A549 (cell line): ENCODE measurements at regions not wholly inside any gene's neighbourhood (a gene's known extent, or its start where the extent isn't known, plus 50 kb on each side); places are given as distances from the start of the nearest gene placed in this dataset.

ENCODE experiments used
- ATAC-seq, 2 experiments: fragments of 200-7000 bp in 1 of 2; fragments of >200 bp in 1 of 2; cut with Nextera tagmentation in 1 of 2; cut with Tn5 transposase in 1 of 2; 3 replicates each; pipeline versions ENCODE4 v1.8.0 to v1.9.1; 2018 to 2020; ENCODE audit warnings: mild to moderate bottlenecking in 1 of 2, moderate library complexity in 1 of 2
- CTCF ChIA-PET: fragments of 300-600 bp; sonication (Branson Sonifier 250); formaldehyde crosslinking; extraction: SDS; loops from one replicate; lab custom pipeline; 2021; ENCODE audit warnings: antibody characterized with exemption, inconsistent platforms; lab: Yijun Ruan, JAX
- POLR2A ChIA-PET: fragments of 350-600 bp; formaldehyde crosslinking; extraction: SDS; loops from one replicate; lab custom pipeline; 2021; ENCODE audit warnings: antibody characterized with exemption, inconsistent platforms; lab: Yijun Ruan, JAX
- DNase-seq, 2 experiments: peaks; one replicate each; pipeline versions ENCODE4 v3.0.0 to v3.0.0-alpha.2; 2011 to 2016; ENCODE audit warnings: low read depth in 1 of 2, low spot score in 1 of 2
- FAIRE-seq: peaks from 2 replicates; lab custom pipeline; 2011; peaks lifted over from hg19 to GRCh38; lab: Jason Lieb, UNC
- H3K27ac ChIP-seq, 2 experiments: fragments of >200 bp; sonication (Bioruptor Twin); formaldehyde crosslinking; 3 replicates each; pipeline ENCODE4 v1.5.1; 2016 to 2017
- H3K4me1 ChIP-seq: fragments of >200 bp; sonication (Bioruptor Twin); formaldehyde crosslinking; 3 replicates; pipeline ENCODE4 v1.6.1; 2016
- H3K4me2 ChIP-seq: fragments of >200 bp; sonication (Bioruptor Twin); formaldehyde crosslinking; 3 replicates; pipeline ENCODE4 v1.6.1; 2016
- H3K4me3 ChIP-seq: fragments of >200 bp; sonication (Bioruptor Twin); formaldehyde crosslinking; 3 replicates; pipeline ENCODE4 v1.5.1; 2016
- H3K9me3 ChIP-seq: fragments of >200 bp; sonication (Bioruptor Twin); formaldehyde crosslinking; 3 replicates; pipeline ENCODE4 v1.6.1; 2016
- CBX2 ChIP-seq: fragments of 200-600 bp; sonication (generic); IDR thresholded peaks from 2 replicates; pipeline ENCODE4 v1.6.1; 2016; ENCODE audit warnings: low read depth, mild to moderate bottlenecking, borderline replicate concordance
- CBX8 ChIP-seq: fragments of 200-600 bp; sonication (generic); IDR thresholded peaks from 2 replicates; pipeline ENCODE4 v1.6.1; 2016
- CTCF ChIP-seq: fragments of >200 bp; sonication (Bioruptor Twin); formaldehyde crosslinking; IDR thresholded peaks from 3 replicates; pipeline ENCODE4 v1.5.1; 2016
- E2F6 ChIP-seq: IDR thresholded peaks from 2 replicates; pipeline ENCODE4 v1.6.1; 2012; ENCODE audit warnings: low read depth, borderline replicate concordance
- EHF ChIP-seq: fragments of 250-450 bp; sonication (Bioruptor Pico); IDR thresholded peaks from 2 replicates; pipeline ENCODE4 v1.5.0; 2020; ENCODE audit warnings: mild to moderate bottlenecking
- EHMT2 ChIP-seq: fragments of 200-600 bp; sonication (generic); IDR thresholded peaks from 2 replicates; pipeline ENCODE4 v1.6.1; 2016; ENCODE audit warnings: antibody characterized with exemption, low read depth, mild to moderate bottlenecking, moderate library complexity
- EP300 ChIP-seq, 2 experiments: fragments of >200 bp; sonication (Bioruptor Twin); formaldehyde crosslinking; IDR thresholded peaks; 2 replicates in 1 of 2; 3 replicates in 1 of 2; pipeline ENCODE4 v1.6.1; 2016 to 2017
- FOSB ChIP-seq: fragments of 250-450 bp; sonication (Bioruptor Pico); IDR thresholded peaks from 2 replicates; pipeline ENCODE4 v1.5.0; 2020; ENCODE audit warnings: mild to moderate bottlenecking, moderate library complexity
- FOXS1 ChIP-seq: fragments of 250-450 bp; sonication (Bioruptor Pico); IDR thresholded peaks from 2 replicates; pipeline ENCODE4 v1.5.0; 2020; ENCODE audit warnings: mild to moderate bottlenecking, moderate library complexity
- HDAC2 ChIP-seq: fragments of 200-600 bp; sonication (generic); IDR thresholded peaks from 2 replicates; pipeline ENCODE4 v1.6.1; 2016
- HOXB13 ChIP-seq: fragments of 250-450 bp; sonication (Bioruptor Pico); IDR thresholded peaks from 2 replicates; pipeline ENCODE4 v1.5.0; 2020; ENCODE audit warnings: low read depth, mild to moderate bottlenecking, moderate library complexity
- KDM1A ChIP-seq: fragments of 200-600 bp; sonication (generic); IDR thresholded peaks from 2 replicates; pipeline ENCODE4 v1.6.1; 2016; ENCODE audit warnings: low read depth, mild to moderate bottlenecking
- MAFK ChIP-seq: fragments of 450-650 bp; IDR thresholded peaks from 2 replicates; pipeline ENCODE4 v1.6.1; 2014; ENCODE audit not compliant: partially characterized antibody
- MAX ChIP-seq: IDR thresholded peaks from 2 replicates; pipeline ENCODE4 v1.6.1; 2012
- MYC ChIP-seq: IDR thresholded peaks from 2 replicates; pipeline ENCODE4 v1.6.1; 2012; ENCODE audit warnings: mild to moderate bottlenecking, inconsistent platforms, low read length, improper control_type of control experiment, borderline replicate concordance
- NFE2L2 ChIP-seq: fragments of 150-350 bp; conservative IDR thresholded peaks from 2 replicates; pipeline ENCODE4 v1.6.1; 2014; ENCODE audit warnings: low read length
- NPAS2 ChIP-seq: fragments of 250-450 bp; sonication (Bioruptor Pico); IDR thresholded peaks from 2 replicates; pipeline ENCODE4 v1.8.0; 2022; ENCODE audit warnings: mild to moderate bottlenecking, moderate library complexity, borderline replicate concordance
- NR3C1 ChIP-seq: fragments of >200 bp; sonication (Bioruptor Twin); formaldehyde crosslinking; IDR thresholded peaks from 3 replicates; pipeline ENCODE4 v1.6.1; 2017
- PHF8 ChIP-seq: fragments of 200-600 bp; sonication (generic); IDR thresholded peaks from 2 replicates; pipeline ENCODE4 v1.6.1; 2016; ENCODE audit warnings: low read depth, mild to moderate bottlenecking, antibody characterized with exemption, moderate library complexity, borderline replicate concordance
- POLR2AphosphoS2 ChIP-seq: conservative IDR thresholded peaks from 2 replicates; pipeline ENCODE4 v1.6.1; 2012; ENCODE audit warnings: low read length, improper control_type of control experiment, inconsistent platforms
- RARB ChIP-seq: fragments of 250-450 bp; sonication (Bioruptor Pico); IDR thresholded peaks from 2 replicates; pipeline ENCODE4 v1.8.0; 2021; ENCODE audit warnings: mild to moderate bottlenecking, moderate library complexity
- RCOR1 ChIP-seq: fragments of 150-350 bp; IDR thresholded peaks from 2 replicates; pipeline ENCODE4 v1.6.1; 2014; ENCODE audit warnings: antibody characterized with exemption, low read length, low read depth
- RFX5 ChIP-seq: fragments of 450-650 bp; IDR thresholded peaks from 2 replicates; pipeline ENCODE4 v1.7.1; 2014; ENCODE audit warnings: antibody characterized with exemption, mild to moderate bottlenecking, moderate library complexity
- SMC3 ChIP-seq: fragments of >200 bp; sonication (Bioruptor Twin); formaldehyde crosslinking; IDR thresholded peaks from 3 replicates; pipeline ENCODE4 v1.6.1; 2018; ENCODE audit warnings: inconsistent platforms
- TFCP2L1 ChIP-seq: fragments of 250-450 bp; sonication (Bioruptor Pico); IDR thresholded peaks from 2 replicates; pipeline ENCODE4 v1.5.0; 2021; ENCODE audit warnings: mild to moderate bottlenecking
- ZFP36 ChIP-seq: fragments of 450-650 bp; IDR thresholded peaks from 2 replicates; pipeline ENCODE4 v1.6.1; 2014; ENCODE audit warnings: borderline replicate concordance; ENCODE audit not compliant: partially characterized antibody
- ZNF302 ChIP-seq: fragments of 250-450 bp; sonication (Bioruptor Pico); IDR thresholded peaks from 2 replicates; pipeline ENCODE4 v1.9.0; 2021; ENCODE audit warnings: inconsistent platforms, mild to moderate bottlenecking, moderate library complexity
- WGBS: methylation state at CpG from one replicate; pipeline ENCODE4 v1.1.6; 2017; ENCODE audit errors: missing lambda C conversion rate; 5-methylcytosine and 5-hydroxymethylcytosine counted together

GRCh38 chr13:59566561-59566960 is 597.2 kb downstream of the DIAPH3 start:
- TF ChIP-seq CTCF (no peak), RFX5 (no peak), KDM1A (no peak), CBX8 (no peak), HDAC2 (no peak), MAFK (no peak)
- ChIA-PET POLR2A (no interaction called here), CTCF (no interaction called here)
- FAIRE-seq, result no peak
- ATAC-seq, result no peak
- H3K9me3 ChIP-seq, result no peaks in the 10 kb centered on the region
- no peaks in the 10 kb centered on the region for H3K4me1 ChIP-seq
- H3K27ac ChIP-seq, result no peak overlapping the region
- WGBS, result 92% methylated on average over 1 of the region's 1 CpG
- no peak overlapping the region for H3K4me2 ChIP-seq
- DNase-seq, result no peak
- H3K4me3 ChIP-seq, result no peak overlapping the region

- Histone ChIP-seq H3K4me3 (no peak overlapping the region), H3K9me3 (no peaks in the 10 kb centered on the region), H3K4me2 (no peak overlapping the region)
- CTCF ChIA-PET, result no interaction called here
- no peak for TF ChIP-seq EP300 (IDR thresholded peaks at IDR 0.05)
- TF ChIP-seq NPAS2, result no peak
- TF ChIP-seq NR3C1, result no peak
- TF ChIP-seq EHF (CRISPR knock-in tag), result no peak
- no peak for TF ChIP-seq EHMT2
- no peak for TF ChIP-seq FOXS1 (CRISPR knock-in tag)
- TF ChIP-seq PHF8, result no peak
- no peak for TF ChIP-seq FOSB (CRISPR knock-in tag)
- TF ChIP-seq CBX2, result no peak
- TF ChIP-seq MYC, result no peak
- no peak for TF ChIP-seq RCOR1
- TF ChIP-seq MAX, result no peak
- TF ChIP-seq, all 56 proteins: peak for 0
- H3K4me1 ChIP-seq, result no peaks in the 10 kb centered on the region
- no peak overlapping the region for H3K27ac ChIP-seq
- FAIRE-seq (no peak), ATAC-seq (no peak), DNase-seq (no peak)
- WGBS, result 2% methylated on average over 4 of the region's 4 CpGs
- POLR2A ChIA-PET, result no interaction called here
Measured at GRCh38 chr13:59568306-59568705, 595.4 kb downstream of the DIAPH3 start.

DNA sequence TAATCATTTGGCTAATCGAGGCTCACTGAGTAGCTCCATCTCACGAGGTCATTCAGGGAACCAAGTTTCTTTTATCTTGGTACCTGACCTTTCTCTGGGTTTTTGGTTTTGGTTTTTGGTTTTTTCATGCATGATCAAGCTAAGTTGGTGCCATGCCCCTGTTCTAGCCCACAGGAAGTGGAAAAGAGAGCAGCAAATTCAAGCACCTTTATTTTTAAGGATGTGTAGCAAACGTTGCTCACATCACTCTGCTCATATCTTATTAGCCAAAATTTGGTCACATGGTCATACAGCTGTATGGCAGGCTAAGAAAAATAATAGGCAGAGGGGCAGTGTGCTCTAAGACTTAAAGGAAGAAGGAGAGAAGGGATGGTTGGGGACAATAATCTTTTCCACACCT is 593.5 kb downstream of the DIAPH3 start:
- TF ChIP-seq POLR2AphosphoS2 (no peak), SMC3 (no peak), RARB (CRISPR knock-in tag) (no peak), EHMT2 (no peak)
- TF ChIP-seq, all 56 proteins: peak for 0
- WGBS, result 0% methylated on average over 3 of the region's 3 CpGs
- DNase-seq (no peak), FAIRE-seq (no peak), ATAC-seq (no peak)
- POLR2A ChIA-PET, result no interaction called here
- no peak overlapping the region for H3K4me2 ChIP-seq
- CTCF ChIA-PET, result no interaction called here
- no peak overlapping the region for H3K27ac ChIP-seq
- no peaks in the 10 kb centered on the region for H3K4me1 ChIP-seq
- no peaks in the 10 kb centered on the region for H3K9me3 ChIP-seq
- no peak overlapping the region for H3K4me3 ChIP-seq

DNA sequence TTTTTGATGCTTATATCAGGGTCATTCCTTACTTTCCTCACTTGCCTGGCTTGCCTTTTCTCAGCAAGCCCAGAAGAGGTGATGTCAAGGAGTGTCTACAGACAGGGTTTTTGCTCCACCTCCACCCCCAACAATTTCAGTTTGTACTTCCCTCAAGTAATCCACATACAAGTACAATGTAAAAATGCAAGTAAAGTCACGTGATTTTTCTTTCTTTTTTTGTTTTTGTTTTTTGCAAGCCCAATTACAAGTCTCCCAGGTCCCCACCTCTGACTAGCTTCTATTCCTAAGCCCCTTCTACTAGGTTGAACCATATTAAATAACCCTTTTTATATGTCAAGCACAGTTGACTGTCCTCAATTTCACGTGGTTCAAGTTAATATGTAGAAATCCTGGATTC is 579.6 kb downstream of the DIAPH3 start:
- Histone ChIP-seq H3K4me2 (no peak overlapping the region), H3K9me3 (no peaks in the 10 kb centered on the region), H3K27ac (no peak overlapping the region), H3K4me1 (no peaks in the 10 kb centered on the region), H3K4me3 (no peak overlapping the region)
- WGBS, result 2% methylated on average over 2 of the region's 2 CpGs
- FAIRE-seq (no peak), DNase-seq (no peak), ATAC-seq (no peak)
- TF ChIP-seq EHMT2 (no peak), NPAS2 (no peak), CBX8 (no peak), TFCP2L1 (no peak), ZFP36 (no peak), HOXB13 (CRISPR knock-in tag) (no peak), E2F6 (no peak), NFE2L2 (no peak), MAFK (no peak), EP300 (IDR thresholded peaks at IDR 0.05) (no peak), NR3C1 (no peak), ZNF302 (CRISPR knock-in tag) (no peak), CTCF (no peak), SMC3 (no peak), RFX5 (no peak)
- ChIA-PET POLR2A (no interaction called here), CTCF (no interaction called here)
